ENCODE measurements at regions not wholly inside any gene's neighbourhood (a gene's known extent, or its start where the extent isn't known, plus 50 kb on each side); places are given as distances from the start of the nearest gene placed in this dataset.

DNA sequence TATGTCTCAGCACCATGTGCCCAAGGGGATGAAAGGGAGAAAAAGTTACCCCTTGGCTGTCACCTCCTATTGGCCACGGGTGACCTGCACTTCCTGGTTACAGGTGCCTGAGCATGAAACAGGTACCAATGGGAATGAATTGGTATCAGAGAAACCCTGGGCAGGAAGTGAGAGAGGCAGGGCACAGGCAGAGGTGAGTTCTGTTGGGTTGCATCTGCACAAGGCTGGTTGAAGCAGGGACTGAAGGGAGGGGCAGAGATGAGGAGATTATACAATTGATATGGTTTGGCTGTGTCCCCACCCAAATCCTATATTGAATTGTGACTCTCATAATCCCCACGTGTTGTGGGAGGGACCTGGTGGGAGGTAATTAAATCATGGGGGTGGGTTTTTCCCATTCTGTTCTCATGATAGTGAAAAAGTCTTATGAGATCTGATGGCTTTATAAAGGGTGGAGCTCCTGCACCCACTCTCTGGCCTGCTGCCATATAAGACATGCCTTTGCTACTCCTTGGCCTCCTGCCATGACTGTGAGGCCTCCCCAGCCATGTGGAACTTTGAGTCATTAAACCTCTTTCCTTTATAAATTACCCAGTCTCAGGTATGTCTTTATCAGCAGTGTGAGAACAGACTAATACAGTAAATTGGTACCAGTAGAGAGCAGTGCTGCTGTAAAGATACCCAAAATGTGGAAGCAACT, 291.8 kb downstream of the LRFN2 start:
- Histone ChIP-seq H3K4me1 (ENCODE audit: control insufficient read depth in 4 of 4, insufficient read depth in 4 of 4, low read length in 3 of 4) (no peaks in the 10 kb centered on the region), H3K36me3 (ENCODE audit: control insufficient read depth in 4 of 4, insufficient read depth in 3 of 4, low read depth in 1 of 4, low read length in 3 of 4) (no peaks in the 10 kb centered on the region), H3K4me3 (ENCODE audit: low read depth in 1 of 3, low read length in 3 of 3) (no peak overlapping the region), H3K27me3 (ENCODE audit: control insufficient read depth in 4 of 4, insufficient read depth in 4 of 4, low read length in 3 of 4) (no peaks in the 10 kb centered on the region), H3K27ac (ENCODE audit: low read depth in 1 of 2, low read length in 2 of 2) (no peak overlapping the region), H3K9me3 (ENCODE audit: control insufficient read depth in 4 of 4, low read length in 3 of 4) (no peaks in the 10 kb centered on the region), H3K9ac (ENCODE audit: low read depth in 1 of 2, low read length in 2 of 2) (no peak overlapping the region)
- WGBS = 72% methylated on average over 2 of the region's 2 CpGs
- no peak for TF ChIP-seq HNF4A (conservative IDR thresholded peaks at IDR 0.05)
- TF ChIP-seq SP1 (IDR thresholded peaks at IDR 0.05) = no peak
- no peak for TF ChIP-seq NR2F2 (IDR thresholded peaks at IDR 0.05)
- no peak for TF ChIP-seq FOXA2 (IDR thresholded peaks at IDR 0.05)
- no peak for TF ChIP-seq GABPA (IDR thresholded peaks at IDR 0.05 in 1 of 2, conservative IDR thresholded peaks at IDR 0.05 in 1 of 2)
- TF ChIP-seq FOXA1 (IDR thresholded peaks at IDR 0.05) = no peak
- no peak for TF ChIP-seq TAF1 (conservative IDR thresholded peaks at IDR 0.05)
- TF ChIP-seq, protein P1, sequence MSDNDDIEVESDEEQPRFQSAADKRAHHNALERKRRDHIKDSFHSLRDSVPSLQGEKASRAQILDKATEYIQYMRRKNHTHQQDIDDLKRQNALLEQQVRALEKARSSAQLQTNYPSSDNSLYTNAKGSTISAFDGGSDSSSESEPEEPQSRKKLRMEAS (IDR thresholded peaks at IDR 0.05) = no peak
- TF ChIP-seq, protein P2, sequence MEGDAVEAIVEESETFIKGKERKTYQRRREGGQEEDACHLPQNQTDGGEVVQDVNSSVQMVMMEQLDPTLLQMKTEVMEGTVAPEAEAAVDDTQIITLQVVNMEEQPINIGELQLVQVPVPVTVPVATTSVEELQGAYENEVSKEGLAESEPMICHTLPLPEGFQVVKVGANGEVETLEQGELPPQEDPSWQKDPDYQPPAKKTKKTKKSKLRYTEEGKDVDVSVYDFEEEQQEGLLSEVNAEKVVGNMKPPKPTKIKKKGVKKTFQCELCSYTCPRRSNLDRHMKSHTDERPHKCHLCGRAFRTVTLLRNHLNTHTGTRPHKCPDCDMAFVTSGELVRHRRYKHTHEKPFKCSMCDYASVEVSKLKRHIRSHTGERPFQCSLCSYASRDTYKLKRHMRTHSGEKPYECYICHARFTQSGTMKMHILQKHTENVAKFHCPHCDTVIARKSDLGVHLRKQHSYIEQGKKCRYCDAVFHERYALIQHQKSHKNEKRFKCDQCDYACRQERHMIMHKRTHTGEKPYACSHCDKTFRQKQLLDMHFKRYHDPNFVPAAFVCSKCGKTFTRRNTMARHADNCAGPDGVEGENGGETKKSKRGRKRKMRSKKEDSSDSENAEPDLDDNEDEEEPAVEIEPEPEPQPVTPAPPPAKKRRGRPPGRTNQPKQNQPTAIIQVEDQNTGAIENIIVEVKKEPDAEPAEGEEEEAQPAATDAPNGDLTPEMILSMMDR (IDR thresholded peaks at IDR 0.05; ENCODE audit: low read depth, low read length, missing input control) = no peak
- DNase-seq (ENCODE audit: low spot score) = no peak

DNA sequence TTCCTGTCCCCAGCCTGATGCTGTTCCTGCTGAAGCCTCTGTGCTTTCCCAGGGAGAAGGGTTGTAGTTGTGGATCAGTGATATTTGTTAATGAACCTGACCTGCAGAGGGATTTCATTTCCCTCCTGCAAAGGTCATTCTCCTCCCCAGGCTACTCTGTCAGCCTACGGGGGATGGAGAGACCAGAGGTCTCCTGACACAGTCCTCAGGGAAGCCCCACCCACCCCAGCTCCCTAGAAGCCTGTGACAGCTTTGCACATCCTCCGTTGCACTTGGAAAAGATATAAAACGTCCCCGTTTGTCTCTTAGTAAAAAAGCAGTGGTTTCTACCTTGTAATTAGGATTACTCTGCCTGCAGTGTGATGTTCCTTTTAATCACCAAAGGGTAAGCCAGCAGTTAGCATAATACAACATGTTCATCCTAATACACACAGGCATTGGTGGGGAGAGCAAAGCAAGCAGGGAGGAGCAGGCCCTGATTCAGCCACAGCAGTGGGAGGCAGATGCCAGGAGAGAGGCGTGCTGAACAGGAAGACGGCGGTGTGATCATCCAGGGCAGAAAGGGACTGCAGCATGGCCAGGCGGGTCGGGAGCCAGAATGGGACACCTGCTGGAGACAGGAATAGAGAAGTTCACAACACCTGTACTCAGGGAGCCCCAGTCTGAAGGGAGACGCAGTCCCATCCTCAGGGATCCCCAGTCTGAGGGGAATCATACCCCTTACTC, 293.5 kb downstream of the LRFN2 start:
- H3K4me3 ChIP-seq (ENCODE audit: low read depth in 1 of 3, low read length in 3 of 3) = no peak overlapping the region
- 62% methylated on average over 10 of the region's 10 CpGs for WGBS
- no peaks in the 10 kb centered on the region for H3K27me3 ChIP-seq (ENCODE audit: control insufficient read depth in 4 of 4, insufficient read depth in 4 of 4, low read length in 3 of 4)
- H3K4me1 ChIP-seq (ENCODE audit: control insufficient read depth in 4 of 4, insufficient read depth in 4 of 4, low read length in 3 of 4) = no peaks in the 10 kb centered on the region
- H3K36me3 ChIP-seq (ENCODE audit: control insufficient read depth in 4 of 4, insufficient read depth in 3 of 4, low read depth in 1 of 4, low read length in 3 of 4) = no peaks in the 10 kb centered on the region
- no peak overlapping the region for H3K27ac ChIP-seq (ENCODE audit: low read depth in 1 of 2, low read length in 2 of 2)
- TF ChIP-seq, protein P1 (IDR thresholded peaks at IDR 0.05) = no peak
- TF ChIP-seq HNF4G (IDR thresholded peaks at IDR 0.05) (no peak), FOXA1 (IDR thresholded peaks at IDR 0.05) (no peak), JUND (IDR thresholded peaks at IDR 0.05) (no peak), RAD21 (IDR thresholded peaks at IDR 0.05) (no peak), YY1 (IDR thresholded peaks at IDR 0.05) (no peak), GABPA (IDR thresholded peaks at IDR 0.05 in 1 of 2, conservative IDR thresholded peaks at IDR 0.05 in 1 of 2) (no peak), TAF1 (conservative IDR thresholded peaks at IDR 0.05) (no peak), RXRA (IDR thresholded peaks at IDR 0.05) (no peak)
- TF ChIP-seq, protein P3, sequence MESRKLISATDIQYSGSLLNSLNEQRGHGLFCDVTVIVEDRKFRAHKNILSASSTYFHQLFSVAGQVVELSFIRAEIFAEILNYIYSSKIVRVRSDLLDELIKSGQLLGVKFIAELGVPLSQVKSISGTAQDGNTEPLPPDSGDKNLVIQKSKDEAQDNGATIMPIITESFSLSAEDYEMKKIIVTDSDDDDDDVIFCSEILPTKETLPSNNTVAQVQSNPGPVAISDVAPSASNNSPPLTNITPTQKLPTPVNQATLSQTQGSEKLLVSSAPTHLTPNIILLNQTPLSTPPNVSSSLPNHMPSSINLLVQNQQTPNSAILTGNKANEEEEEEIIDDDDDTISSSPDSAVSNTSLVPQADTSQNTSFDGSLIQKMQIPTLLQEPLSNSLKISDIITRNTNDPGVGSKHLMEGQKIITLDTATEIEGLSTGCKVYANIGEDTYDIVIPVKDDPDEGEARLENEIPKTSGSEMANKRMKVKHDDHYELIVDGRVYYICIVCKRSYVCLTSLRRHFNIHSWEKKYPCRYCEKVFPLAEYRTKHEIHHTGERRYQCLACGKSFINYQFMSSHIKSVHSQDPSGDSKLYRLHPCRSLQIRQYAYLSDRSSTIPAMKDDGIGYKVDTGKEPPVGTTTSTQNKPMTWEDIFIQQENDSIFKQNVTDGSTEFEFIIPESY (IDR thresholded peaks at IDR 0.05) = no peak
- TF ChIP-seq, protein P4, sequence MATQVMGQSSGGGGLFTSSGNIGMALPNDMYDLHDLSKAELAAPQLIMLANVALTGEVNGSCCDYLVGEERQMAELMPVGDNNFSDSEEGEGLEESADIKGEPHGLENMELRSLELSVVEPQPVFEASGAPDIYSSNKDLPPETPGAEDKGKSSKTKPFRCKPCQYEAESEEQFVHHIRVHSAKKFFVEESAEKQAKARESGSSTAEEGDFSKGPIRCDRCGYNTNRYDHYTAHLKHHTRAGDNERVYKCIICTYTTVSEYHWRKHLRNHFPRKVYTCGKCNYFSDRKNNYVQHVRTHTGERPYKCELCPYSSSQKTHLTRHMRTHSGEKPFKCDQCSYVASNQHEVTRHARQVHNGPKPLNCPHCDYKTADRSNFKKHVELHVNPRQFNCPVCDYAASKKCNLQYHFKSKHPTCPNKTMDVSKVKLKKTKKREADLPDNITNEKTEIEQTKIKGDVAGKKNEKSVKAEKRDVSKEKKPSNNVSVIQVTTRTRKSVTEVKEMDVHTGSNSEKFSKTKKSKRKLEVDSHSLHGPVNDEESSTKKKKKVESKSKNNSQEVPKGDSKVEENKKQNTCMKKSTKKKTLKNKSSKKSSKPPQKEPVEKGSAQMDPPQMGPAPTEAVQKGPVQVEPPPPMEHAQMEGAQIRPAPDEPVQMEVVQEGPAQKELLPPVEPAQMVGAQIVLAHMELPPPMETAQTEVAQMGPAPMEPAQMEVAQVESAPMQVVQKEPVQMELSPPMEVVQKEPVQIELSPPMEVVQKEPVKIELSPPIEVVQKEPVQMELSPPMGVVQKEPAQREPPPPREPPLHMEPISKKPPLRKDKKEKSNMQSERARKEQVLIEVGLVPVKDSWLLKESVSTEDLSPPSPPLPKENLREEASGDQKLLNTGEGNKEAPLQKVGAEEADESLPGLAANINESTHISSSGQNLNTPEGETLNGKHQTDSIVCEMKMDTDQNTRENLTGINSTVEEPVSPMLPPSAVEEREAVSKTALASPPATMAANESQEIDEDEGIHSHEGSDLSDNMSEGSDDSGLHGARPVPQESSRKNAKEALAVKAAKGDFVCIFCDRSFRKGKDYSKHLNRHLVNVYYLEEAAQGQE (IDR thresholded peaks at IDR 0.05) = no peak
- TF ChIP-seq, protein P5, sequence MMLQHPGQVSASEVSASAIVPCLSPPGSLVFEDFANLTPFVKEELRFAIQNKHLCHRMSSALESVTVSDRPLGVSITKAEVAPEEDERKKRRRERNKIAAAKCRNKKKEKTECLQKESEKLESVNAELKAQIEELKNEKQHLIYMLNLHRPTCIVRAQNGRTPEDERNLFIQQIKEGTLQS (IDR thresholded peaks at IDR 0.05) = no peak
- TF ChIP-seq, protein P2 (IDR thresholded peaks at IDR 0.05; ENCODE audit: low read depth, low read length, missing input control) = no peak
- no peaks in the 10 kb centered on the region for H3K9me3 ChIP-seq (ENCODE audit: control insufficient read depth in 4 of 4, low read length in 3 of 4)
- no peak overlapping the region for H3K9ac ChIP-seq (ENCODE audit: low read depth in 1 of 2, low read length in 2 of 2)
- DNase-seq (ENCODE audit: low spot score) = no peak
